RWPE1 (cell line): ENCODE measurements at regions not wholly inside any gene's neighbourhood (a gene's known extent, or its start where the extent isn't known, plus 50 kb on each side); places are given as distances from the start of the nearest gene placed in this dataset.
"Not testable (repeated sequence)": the region's sequence is repeated elsewhere in the genome, so short reads cannot be mapped to it uniquely, and the experiment has no call there.

Experiments
- CTCF ChIA-PET: fragments of 350-600 bp; sonication (Branson Sonifier 250); formaldehyde crosslinking; extraction: SDS; loops from one replicate; lab custom pipeline; 2021; lab: Yijun Ruan, JAX
- POLR2A ChIA-PET: fragments of 400-600 bp; formaldehyde crosslinking; extraction: SDS; loops from one replicate; lab custom pipeline; 2020; ENCODE audit warnings: antibody characterized with exemption; ENCODE audit not compliant: low non-redundant PET; lab: Yijun Ruan, JAX
- DNase-seq: peaks from one replicate; pipeline ENCODE4 v3.0.0; 2012; ENCODE audit warnings: low spot score
- H3K27ac ChIP-seq: fragments of 450-650 bp; 2 replicates; pipeline ENCODE4 v1.5.1; 2017
- CTCF ChIP-seq: fragments of 450-650 bp; conservative IDR thresholded peaks from 2 replicates; pipeline ENCODE4 v1.5.1; 2017; ENCODE audit warnings: low read depth, mild to moderate bottlenecking

GRCh38 chr16:60107437-60107836 is 1373.3 kb upstream of the GOT2 start:
- H3K27ac ChIP-seq = no peak overlapping the region
- no peak for TF ChIP-seq CTCF
- ChIA-PET POLR2A (no interaction called here), CTCF (no interaction called here)
- no peak for DNase-seq

GRCh38 chr16:60100371-60100770 is 1366.3 kb upstream of the GOT2 start:
- DNase-seq = no peak
- ChIA-PET POLR2A (no interaction called here), CTCF (no interaction called here)
- TF ChIP-seq CTCF = no peak
- no peak overlapping the region for H3K27ac ChIP-seq

- no peak for DNase-seq
- no peak for TF ChIP-seq CTCF
- no peak overlapping the region for H3K27ac ChIP-seq
- CTCF ChIA-PET = no interaction called here
- POLR2A ChIA-PET = no interaction called here
Measured at GRCh38 chr16:60091529-60091928, 1357.4 kb upstream of the GOT2 start.

- no peak for DNase-seq
- TF ChIP-seq CTCF = no peak
- POLR2A ChIA-PET = no interaction called here
- CTCF ChIA-PET = no interaction called here
- H3K27ac ChIP-seq = no peak overlapping the region
Measured at GRCh38 chr16:60091071-60091470, 1357.0 kb upstream of the GOT2 start.

- no peak overlapping the region for H3K27ac ChIP-seq
- ChIA-PET POLR2A (no interaction called here), CTCF (no interaction called here)
- no peak for TF ChIP-seq CTCF
- no peak for DNase-seq
Measured at GRCh38 chr16:60087530-60087929, 1353.4 kb upstream of the GOT2 start.

GRCh38 chr16:60078819-60079218 is 1344.7 kb upstream of the GOT2 start:
- CTCF ChIA-PET, H3K27ac ChIP-seq, DNase-seq, POLR2A ChIA-PET: not testable (repeated sequence)

- no peak overlapping the region for H3K27ac ChIP-seq
- POLR2A ChIA-PET = no interaction called here
- DNase-seq = no peak
Measured at GRCh38 chr16:60077861-60078260, 1343.7 kb upstream of the GOT2 start.

More at GRCh38 chr16:60077861-60078260, 1343.7 kb upstream of the GOT2 start:
- CTCF ChIA-PET = no interaction called here
- no peak for TF ChIP-seq CTCF
